ENCODE measurements at regions not wholly inside any gene's neighbourhood (a gene's known extent, or its start where the extent isn't known, plus 50 kb on each side); places are given as distances from the start of the nearest gene placed in this dataset.

DNA sequence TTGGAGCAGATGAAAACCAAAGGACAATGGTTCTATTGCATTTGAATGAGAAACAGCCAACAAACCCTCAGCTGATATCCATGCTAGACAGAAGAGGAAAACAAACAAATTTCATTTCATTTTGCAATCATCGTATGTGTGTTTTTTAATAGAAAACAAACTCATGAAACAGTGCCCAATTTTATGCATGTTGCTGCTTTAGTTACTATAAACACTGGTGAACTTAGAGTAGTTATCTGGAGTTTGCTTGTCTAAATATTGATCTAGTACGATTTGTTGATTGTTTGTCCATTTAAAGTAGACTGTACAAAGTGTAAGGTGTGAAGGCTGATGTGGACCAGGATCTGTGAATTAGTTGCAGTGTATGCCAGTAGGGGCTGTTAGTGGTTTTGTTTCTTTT lies 166.6 kb downstream of the KITLG start:
- Histone ChIP-seq H3K27ac (no peak overlapping the region), H3K9me3 (ENCODE audit: low read depth) (no peaks in the 10 kb centered on the region), H3K36me3 (no peaks in the 10 kb centered on the region), H3K4me1 (ENCODE audit: low read depth) (no peaks in the 10 kb centered on the region), H3K4me3 (no peak overlapping the region), H3K27me3 (no peaks in the 10 kb centered on the region)
- no peak for DNase-seq (ENCODE audit: low read depth in 1 of 2, low spot score in 1 of 2)
- TF ChIP-seq CTCF (IDR thresholded peaks at IDR 0.05; ENCODE audit: low read depth, low read length), result no peak

- H3K4me1 ChIP-seq (ENCODE audit: low read depth), result no peaks in the 10 kb centered on the region
- no peaks in the 10 kb centered on the region for H3K36me3 ChIP-seq
- TF ChIP-seq CTCF (IDR thresholded peaks at IDR 0.05; ENCODE audit: low read depth, low read length), result no peak
- no peaks in the 10 kb centered on the region for H3K9me3 ChIP-seq (ENCODE audit: low read depth)
- H3K4me3 ChIP-seq, result no peak overlapping the region
- no peak overlapping the region for H3K27ac ChIP-seq
- H3K27me3 ChIP-seq, result no peaks in the 10 kb centered on the region
- DNase-seq (ENCODE audit: low read depth in 1 of 2, low spot score in 1 of 2), result no peak
Observed at GRCh38 chr12:88416155-88416554, 164.1 kb downstream of the KITLG start.

DNA sequence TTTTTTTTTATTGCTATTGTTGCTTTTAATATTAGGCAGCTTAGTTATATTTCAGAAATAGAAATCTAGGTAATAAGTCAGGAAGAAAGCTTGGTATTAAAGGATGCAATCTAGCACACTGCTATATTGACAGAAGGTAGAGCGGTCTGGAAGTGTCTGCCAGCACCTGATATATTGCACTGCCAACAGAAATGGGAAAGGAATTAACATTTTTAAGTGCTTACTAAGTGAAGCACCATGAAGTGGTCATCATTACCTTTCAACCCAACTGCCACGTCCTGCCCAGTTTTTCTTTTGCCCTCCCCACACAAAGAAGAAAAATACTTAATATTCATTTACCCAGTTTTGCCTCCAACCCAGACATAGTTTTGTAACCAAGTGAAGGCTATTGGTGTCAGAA lies 163.5 kb downstream of the KITLG start:
- no peak overlapping the region for H3K4me3 ChIP-seq
- no peak for DNase-seq (ENCODE audit: low read depth in 1 of 2, low spot score in 1 of 2)
- no peaks in the 10 kb centered on the region for H3K9me3 ChIP-seq (ENCODE audit: low read depth)
- H3K27ac ChIP-seq, result no peak overlapping the region
- no peaks in the 10 kb centered on the region for H3K36me3 ChIP-seq
- H3K27me3 ChIP-seq, result no peaks in the 10 kb centered on the region
- no peaks in the 10 kb centered on the region for H3K4me1 ChIP-seq (ENCODE audit: low read depth)
- no peak for TF ChIP-seq CTCF (IDR thresholded peaks at IDR 0.05; ENCODE audit: low read depth, low read length)

DNA sequence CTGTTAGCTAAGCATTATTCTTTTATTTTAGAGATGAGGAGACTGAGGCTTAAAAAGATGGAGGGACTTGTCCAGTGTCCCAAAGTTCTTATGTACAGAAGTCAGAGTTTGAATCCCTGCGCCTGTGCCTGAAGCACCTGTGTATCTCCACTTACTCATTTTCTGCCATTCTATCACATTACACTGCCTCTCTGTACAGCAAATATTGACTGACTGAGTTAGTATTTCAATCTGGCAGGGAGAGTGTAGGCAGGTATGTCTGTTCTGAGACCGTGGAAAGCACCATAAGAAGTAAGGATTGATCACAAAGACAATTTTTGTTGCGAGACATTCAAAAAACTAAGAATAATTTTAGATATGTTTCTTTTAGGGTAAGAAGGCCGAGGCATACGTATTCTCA lies 162.7 kb downstream of the KITLG start:
- TF ChIP-seq CTCF (IDR thresholded peaks at IDR 0.05; ENCODE audit: low read depth, low read length), result no peak
- H3K36me3 ChIP-seq, result no peaks in the 10 kb centered on the region
- H3K9me3 ChIP-seq (ENCODE audit: low read depth), result no peaks in the 10 kb centered on the region
- H3K4me3 ChIP-seq, result no peak overlapping the region
- H3K4me1 ChIP-seq (ENCODE audit: low read depth), result no peaks in the 10 kb centered on the region
- DNase-seq (ENCODE audit: low read depth in 1 of 2, low spot score in 1 of 2), result no peak
- H3K27me3 ChIP-seq, result no peaks in the 10 kb centered on the region
- H3K27ac ChIP-seq, result no peak overlapping the region

- no peak for TF ChIP-seq CTCF (IDR thresholded peaks at IDR 0.05; ENCODE audit: low read depth, low read length)
- Histone ChIP-seq H3K9me3 (ENCODE audit: low read depth) (no peaks in the 10 kb centered on the region), H3K27ac (no peak overlapping the region), H3K4me3 (no peak overlapping the region), H3K36me3 (no peaks in the 10 kb centered on the region), H3K27me3 (no peaks in the 10 kb centered on the region), H3K4me1 (ENCODE audit: low read depth) (no peaks in the 10 kb centered on the region)
- DNase-seq (ENCODE audit: low read depth in 1 of 2, low spot score in 1 of 2), result peak in 1 of 2 donors; percentile 75
Observed at GRCh38 chr12:88418856-88419497, 161.3 kb downstream of the KITLG start.

Data from cardiac muscle cell (in vitro differentiated cells and primary cell).